Esophagus squamous epithelium (tissue), 5 donors: ENCODE measurements at regions not wholly inside any gene's neighbourhood (a gene's known extent, or its start where the extent isn't known, plus 50 kb on each side); places are given as distances from the start of the nearest gene placed in this dataset.
A peak's percentile ranks its signal among the peaks of the same experiment; 100 is the strongest.

ENCODE experiments used
- DNase-seq: peaks from one replicate; lab custom pipeline; 2025; lab: John Stamatoyannopoulos, UW
- H3K27ac ChIP-seq, 4 donors: fragments of 200-600 bp; sonication (generic); one replicate each; pipeline ENCODE4 v1.5.1; 2016 to 2019; ENCODE audit warnings: mild to moderate bottlenecking in 1 of 4
- H3K27me3 ChIP-seq, 4 donors: fragments of 200-600 bp; sonication (generic); 1 replicate in 3 of 4; 2 replicates in 1 of 4; pipeline versions ENCODE4 v1.5.1 to v1.6.0; 2017 to 2021; ENCODE audit warnings: antibody characterized with exemption in 1 of 4
- H3K36me3 ChIP-seq, 3 donors: fragments of 200-600 bp; sonication (generic); one replicate each; pipeline ENCODE4 v1.5.1; 2016 to 2019
- H3K4me1 ChIP-seq, 3 donors: fragments of 200-600 bp; sonication (generic); one replicate each; pipeline ENCODE4 v1.5.1; 2017 to 2019
- H3K4me3 ChIP-seq, 4 donors: fragments of 200-600 bp; sonication (generic); 1 replicate in 3 of 4; 2 replicates in 1 of 4; pipeline ENCODE4 v1.5.1; 2016 to 2019; ENCODE audit warnings: mild to moderate bottlenecking in 2 of 4, moderate library complexity in 1 of 4
- H3K9me3 ChIP-seq, 3 donors: fragments of 200-600 bp; sonication (generic); one replicate each; pipeline ENCODE4 v1.5.1; 2016 to 2019
- CTCF ChIP-seq, 6 experiments: fragments of 450-650 bp in 4 of 6; fragments of 200-600 bp in 2 of 6; sonication (generic) in 2 of 6; IDR thresholded peaks; one replicate each; pipeline ENCODE4 v1.5.1; 2016 to 2019; ENCODE audit warnings: antibody characterized with exemption in 6 of 6, mild to moderate bottlenecking in 4 of 6, moderate library complexity in 4 of 6
- POLR2A ChIP-seq, 4 donors: fragments of 450-650 bp; IDR thresholded peaks; one replicate each; pipeline ENCODE4 v1.6.1; 2017; ENCODE audit warnings: antibody characterized with exemption in 4 of 4, mild to moderate bottlenecking in 4 of 4, moderate library complexity in 3 of 4
- WGBS, 2 donors: methylation state at CpG; one replicate each; pipeline ENCODE4 v1.1.5; 2018; 5-methylcytosine and 5-hydroxymethylcytosine counted together
- intact Hi-C: fragments of 100-400 bp; cut with DNase I; formaldehyde crosslinking; loops from one replicate; pipeline ENCODE4 v1.15.0; 2022
- donor health status: DM: yes; HTN: yes; CAD: no.

DNA sequence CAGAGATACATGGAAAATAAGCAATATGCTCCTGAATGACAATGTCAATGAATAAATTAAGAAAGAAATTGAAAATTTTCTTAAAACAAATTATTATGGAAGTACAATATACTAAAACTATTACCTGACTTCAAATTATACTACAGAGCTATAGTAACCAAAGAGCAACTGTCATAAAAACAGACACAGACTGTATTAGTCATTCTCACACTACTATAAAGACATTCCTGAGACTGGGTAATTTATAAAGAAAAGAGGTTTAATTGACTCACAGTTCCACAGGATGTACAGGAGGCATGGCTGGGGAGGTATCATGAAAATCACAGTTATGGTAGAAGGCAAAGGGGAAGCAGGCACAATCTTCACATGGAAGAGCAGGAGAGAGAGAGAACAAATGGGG, 60.0 kb upstream of the CYSLTR1 start:
- H3K4me1 ChIP-seq = no peaks in the 10 kb centered on the region
- DNase-seq = no peak
- H3K9me3 ChIP-seq = peaks cover 0 to 8% (median 0%) of the 10 kb centered on the region in 3 donors
- no peaks in the 10 kb centered on the region for H3K36me3 ChIP-seq
- TF ChIP-seq CTCF (IDR thresholded peaks at IDR 0.05) (no peak), POLR2A (IDR thresholded peaks at IDR 0.05) (no peak)
- intact Hi-C loops = no loop called here
- H3K27ac ChIP-seq = no peak overlapping the region
- H3K27me3 ChIP-seq = no peaks in the 10 kb centered on the region
- H3K4me3 ChIP-seq = no peak overlapping the region

DNA sequence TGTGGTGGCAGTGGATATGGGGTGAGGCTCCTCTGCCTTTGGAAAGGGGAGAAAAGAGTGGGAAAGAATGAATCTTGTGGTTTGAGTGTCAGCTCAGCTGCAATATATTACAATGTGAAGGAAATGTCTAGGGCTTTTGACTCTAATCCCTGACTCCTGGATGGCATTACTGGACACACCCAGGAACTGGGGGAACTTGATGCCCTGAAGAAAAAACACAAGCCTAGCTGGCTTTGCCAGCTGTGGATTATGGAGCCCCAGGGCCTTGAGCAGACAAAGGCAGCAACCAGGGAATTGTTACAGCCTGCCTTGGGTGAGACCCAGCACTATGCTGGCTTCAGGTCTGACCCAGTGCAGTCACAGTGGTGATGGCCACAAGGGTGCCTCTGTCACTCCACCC, 57.1 kb upstream of the CYSLTR1 start:
- H3K27ac ChIP-seq = no peak overlapping the region
- H3K9me3 ChIP-seq = peaks cover 0 to 8% (median 0%) of the 10 kb centered on the region in 3 donors
- no peaks in the 10 kb centered on the region for H3K36me3 ChIP-seq
- no peaks in the 10 kb centered on the region for H3K27me3 ChIP-seq
- intact Hi-C loops = no loop called here
- TF ChIP-seq CTCF (IDR thresholded peaks at IDR 0.05) (no peak), POLR2A (IDR thresholded peaks at IDR 0.05) (no peak)
- no peaks in the 10 kb centered on the region for H3K4me1 ChIP-seq
- DNase-seq = no peak
- no peak overlapping the region for H3K4me3 ChIP-seq

GRCh38 chrX:78383594-78383993, 56.2 kb upstream of the CYSLTR1 start:
- no CpG with 5 or more reads among the region's 3 CpGs for WGBS, 2 donors
- Histone ChIP-seq H3K4me1 (no peaks in the 10 kb centered on the region), H3K27ac (no peak overlapping the region), H3K4me3 (no peak overlapping the region), H3K9me3 (peaks cover 0 to 5% (median 0%) of the 10 kb centered on the region in 3 donors), H3K36me3 (no peaks in the 10 kb centered on the region), H3K27me3 (no peaks in the 10 kb centered on the region)
- intact Hi-C loops = no loop called here
- TF ChIP-seq CTCF (IDR thresholded peaks at IDR 0.05) (no peak), POLR2A (IDR thresholded peaks at IDR 0.05) (no peak)
- DNase-seq = no peak

DNA sequence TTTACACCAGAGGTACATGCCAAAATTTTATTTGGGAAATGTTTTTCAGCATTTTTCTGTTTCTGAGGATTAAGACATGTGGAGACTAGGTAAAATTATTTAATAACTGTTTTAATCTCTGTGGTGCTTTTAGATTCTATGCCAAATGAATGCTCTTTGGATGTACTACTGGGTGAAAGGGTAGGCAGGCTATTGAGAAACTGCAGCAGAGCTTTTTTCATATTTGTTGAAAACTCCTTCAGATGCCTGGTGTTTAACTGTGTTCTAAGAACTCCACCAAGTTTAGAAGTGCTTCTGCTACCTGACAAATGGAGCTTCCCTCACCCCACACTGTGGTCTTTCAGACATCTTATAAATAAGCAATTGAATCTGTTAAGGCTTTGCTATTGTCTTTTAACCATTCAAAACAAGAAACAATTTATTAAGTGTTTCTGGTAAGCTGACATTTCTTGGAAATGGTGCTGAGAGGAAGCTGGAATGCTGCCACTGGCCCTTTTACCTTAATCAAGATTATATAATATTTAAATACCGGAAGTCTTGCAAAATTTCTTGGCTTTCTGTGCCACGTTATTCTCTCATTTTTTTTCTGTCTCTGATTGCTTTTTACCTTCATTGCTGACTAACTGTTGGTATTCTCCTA, 51.2 kb upstream of the CYSLTR1 start:
- H3K27me3 ChIP-seq = no peaks in the 10 kb centered on the region
- WGBS, 2 donors = 16 to 28% methylated on average over 2 of the region's 2 CpGs
- no peaks in the 10 kb centered on the region for H3K9me3 ChIP-seq
- H3K4me1 ChIP-seq = no peaks in the 10 kb centered on the region
- DNase-seq = no peak
- H3K4me3 ChIP-seq = no peak overlapping the region
- no peaks in the 10 kb centered on the region for H3K36me3 ChIP-seq
- intact Hi-C loops = no loop called here
- TF ChIP-seq CTCF (IDR thresholded peaks at IDR 0.05) = no peak
- TF ChIP-seq POLR2A (IDR thresholded peaks at IDR 0.05) = no peak
- peak overlapping the region in 2 of 4 donors; percentile 33 to 38 for H3K27ac ChIP-seq
